ENCODE measurements at regions not wholly inside any gene's neighbourhood (a gene's known extent, or its start where the extent isn't known, plus 50 kb on each side); places are given as distances from the start of the nearest gene placed in this dataset.

- no peak for DNase-seq (ENCODE audit: extremely low read depth in 1 of 2, low read depth in 1 of 2)
Observed at GRCh38 chr13:57784633-57785032, 153.1 kb downstream of the PCDH17 start.

- DNase-seq (ENCODE audit: extremely low read depth in 1 of 2, low read depth in 1 of 2) = no peak
Observed at GRCh38 chr13:57787058-57787791, 155.7 kb downstream of the PCDH17 start.

GRCh38 chr13:57799624-57800023, 168.1 kb downstream of the PCDH17 start:
- no peak for DNase-seq (ENCODE audit: extremely low read depth in 1 of 2, low read depth in 1 of 2)

GRCh38 chr13:57813651-57814050, 182.1 kb downstream of the PCDH17 start:
- no peak for DNase-seq (ENCODE audit: extremely low read depth in 1 of 2, low read depth in 1 of 2)

GRCh38 chr13:57815600-57815999, 184.1 kb downstream of the PCDH17 start:
- DNase-seq (ENCODE audit: extremely low read depth in 1 of 2, low read depth in 1 of 2) = no peak

- no peak for DNase-seq (ENCODE audit: extremely low read depth in 1 of 2, low read depth in 1 of 2)
Observed at GRCh38 chr13:57820924-57821323, 189.4 kb downstream of the PCDH17 start.

- DNase-seq (ENCODE audit: extremely low read depth in 1 of 2, low read depth in 1 of 2) = no peak
Observed at GRCh38 chr13:57823704-57824103, 192.2 kb downstream of the PCDH17 start.

- DNase-seq (ENCODE audit: extremely low read depth in 1 of 2, low read depth in 1 of 2) = no peak
Observed at GRCh38 chr13:57824121-57824520, 192.6 kb downstream of the PCDH17 start.

- no peak for DNase-seq (ENCODE audit: extremely low read depth in 1 of 2, low read depth in 1 of 2)
Observed at GRCh38 chr13:57825066-57825465, 193.5 kb downstream of the PCDH17 start.

GRCh38 chr13:57829496-57829895, 198.0 kb downstream of the PCDH17 start:
- no peak for DNase-seq (ENCODE audit: extremely low read depth in 1 of 2, low read depth in 1 of 2)

GRCh38 chr13:57832187-57832586, 200.6 kb downstream of the PCDH17 start:
- no peak for DNase-seq (ENCODE audit: extremely low read depth in 1 of 2, low read depth in 1 of 2)

GRCh38 chr13:57837801-57838200, 206.3 kb downstream of the PCDH17 start:
- no peak for DNase-seq (ENCODE audit: extremely low read depth in 1 of 2, low read depth in 1 of 2)

GRCh38 chr13:57843521-57843920, 212.0 kb downstream of the PCDH17 start:
- no peak for DNase-seq (ENCODE audit: extremely low read depth in 1 of 2, low read depth in 1 of 2)

GRCh38 chr13:57846600-57847173, 215.1 kb downstream of the PCDH17 start:
- no peak for DNase-seq (ENCODE audit: extremely low read depth in 1 of 2, low read depth in 1 of 2)

- DNase-seq (ENCODE audit: extremely low read depth in 1 of 2, low read depth in 1 of 2) = no peak
Observed at GRCh38 chr13:57857945-57858344, 226.4 kb downstream of the PCDH17 start.

GRCh38 chr13:57858376-57858775, 226.8 kb downstream of the PCDH17 start:
- DNase-seq (ENCODE audit: extremely low read depth in 1 of 2, low read depth in 1 of 2) = no peak

- DNase-seq (ENCODE audit: extremely low read depth in 1 of 2, low read depth in 1 of 2) = no peak
Observed at GRCh38 chr13:57862879-57863278, 231.3 kb downstream of the PCDH17 start.

GRCh38 chr13:57865600-57866294, 234.2 kb downstream of the PCDH17 start:
- DNase-seq (ENCODE audit: extremely low read depth in 1 of 2, low read depth in 1 of 2) = no peak

GRCh38 chr13:57874530-57874929, 243.0 kb downstream of the PCDH17 start:
- DNase-seq (ENCODE audit: extremely low read depth in 1 of 2, low read depth in 1 of 2) = no peak

- no peak for DNase-seq (ENCODE audit: extremely low read depth in 1 of 2, low read depth in 1 of 2)
Observed at GRCh38 chr13:57877601-57878000, 246.1 kb downstream of the PCDH17 start.

GRCh38 chr13:57878291-57878690, 246.7 kb downstream of the PCDH17 start:
- no peak for DNase-seq (ENCODE audit: extremely low read depth in 1 of 2, low read depth in 1 of 2)

GRCh38 chr13:57897225-57897624, 265.7 kb downstream of the PCDH17 start:
- DNase-seq (ENCODE audit: extremely low read depth in 1 of 2, low read depth in 1 of 2) = no peak
